ENCODE measurements at regions not wholly inside any gene's neighbourhood (a gene's known extent, or its start where the extent isn't known, plus 50 kb on each side); places are given as distances from the start of the nearest gene placed in this dataset.

DNA sequence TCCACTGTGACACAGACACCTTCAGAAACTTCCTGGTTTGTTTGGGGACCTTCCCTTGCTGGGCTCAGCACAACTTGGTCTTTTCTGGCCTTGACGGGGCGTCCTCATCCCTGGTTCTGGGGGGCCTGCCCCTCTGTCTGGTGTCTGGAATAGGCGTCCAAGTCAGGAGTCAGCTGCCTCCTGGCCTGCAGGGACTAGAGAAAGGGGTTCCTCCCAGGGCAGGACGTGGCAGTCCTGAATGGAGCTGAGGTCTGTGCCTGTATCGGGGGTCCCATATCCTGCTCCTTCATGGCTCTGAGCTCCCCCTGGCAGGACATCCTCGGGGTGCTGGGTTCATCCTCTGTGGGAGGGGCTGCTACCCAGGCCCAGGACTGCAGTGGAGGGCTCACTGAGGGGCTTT, 384.0 kb downstream of the TMEM121 start:
- TF ChIP-seq, protein P1, sequence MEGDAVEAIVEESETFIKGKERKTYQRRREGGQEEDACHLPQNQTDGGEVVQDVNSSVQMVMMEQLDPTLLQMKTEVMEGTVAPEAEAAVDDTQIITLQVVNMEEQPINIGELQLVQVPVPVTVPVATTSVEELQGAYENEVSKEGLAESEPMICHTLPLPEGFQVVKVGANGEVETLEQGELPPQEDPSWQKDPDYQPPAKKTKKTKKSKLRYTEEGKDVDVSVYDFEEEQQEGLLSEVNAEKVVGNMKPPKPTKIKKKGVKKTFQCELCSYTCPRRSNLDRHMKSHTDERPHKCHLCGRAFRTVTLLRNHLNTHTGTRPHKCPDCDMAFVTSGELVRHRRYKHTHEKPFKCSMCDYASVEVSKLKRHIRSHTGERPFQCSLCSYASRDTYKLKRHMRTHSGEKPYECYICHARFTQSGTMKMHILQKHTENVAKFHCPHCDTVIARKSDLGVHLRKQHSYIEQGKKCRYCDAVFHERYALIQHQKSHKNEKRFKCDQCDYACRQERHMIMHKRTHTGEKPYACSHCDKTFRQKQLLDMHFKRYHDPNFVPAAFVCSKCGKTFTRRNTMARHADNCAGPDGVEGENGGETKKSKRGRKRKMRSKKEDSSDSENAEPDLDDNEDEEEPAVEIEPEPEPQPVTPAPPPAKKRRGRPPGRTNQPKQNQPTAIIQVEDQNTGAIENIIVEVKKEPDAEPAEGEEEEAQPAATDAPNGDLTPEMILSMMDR (IDR thresholded peaks at IDR 0.05; ENCODE audit: low read depth, low read length, poor library complexity, severe bottlenecking), result no peak
- TF ChIP-seq EZH2phosphoT487 (IDR thresholded peaks at IDR 0.05; ENCODE audit: borderline replicate concordance, low read length), result no peak

All from DOHH2 (cell line).